Colonic mucosa (tissue), 4 donors: ENCODE measurements at regions not wholly inside any gene's neighbourhood (a gene's known extent, or its start where the extent isn't known, plus 50 kb on each side); places are given as distances from the start of the nearest gene placed in this dataset.

Experiments
- DNase-seq: peaks from one replicate; pipeline ENCODE4 v3.0.0-alpha.2; 2020
- H3K27ac ChIP-seq: fragments of 200-600 bp; one replicate; pipeline ENCODE4 v1.8.0; 2021
- H3K27me3 ChIP-seq: fragments of 200-600 bp; one replicate; pipeline ENCODE4 v1.8.0; 2021
- H3K36me3 ChIP-seq: fragments of 200-600 bp; one replicate; pipeline ENCODE4 v1.8.0; 2021
- H3K4me1 ChIP-seq: fragments of 200-600 bp; one replicate; pipeline ENCODE4 v1.8.0; 2021; ENCODE audit warnings: mild to moderate bottlenecking
- H3K4me3 ChIP-seq: fragments of 200-600 bp; one replicate; pipeline ENCODE4 v1.8.0; 2021
- H3K9ac ChIP-seq, 2 donors: one replicate each; pipeline ENCODE4 v1.7.0; 2013; ENCODE audit warnings: control low read depth in 2 of 2, low read depth in 2 of 2, low read length in 2 of 2
- H3K9me3 ChIP-seq: fragments of 200-600 bp; one replicate; pipeline ENCODE4 v1.8.0; 2021
- CTCF ChIP-seq: fragments of 200-600 bp; IDR thresholded peaks from one replicate; pipeline ENCODE4 v1.8.0; 2022; ENCODE audit warnings: antibody characterized with exemption, mild to moderate bottlenecking
- intact Hi-C: fragments of 100-400 bp; cut with DNase I; formaldehyde crosslinking; loops from one replicate; pipeline ENCODE4 v1.14.1; 2022
- donor health status: healthy.
- donor health status: DM: no; HTN: no; CAD: no.
- donor health status: DM: no; HTN: no; CAD: no.

GRCh38 chr5:106768392-106768791 is 902.3 kb downstream of the EFNA5 start:
- Histone ChIP-seq H3K27me3 (no peaks in the 10 kb centered on the region), H3K27ac (no peak overlapping the region), H3K4me1 (no peaks in the 10 kb centered on the region), H3K36me3 (no peaks in the 10 kb centered on the region), H3K9me3 (no peaks in the 10 kb centered on the region), H3K4me3 (no peak overlapping the region), H3K9ac (no peak overlapping the region)
- no peak for TF ChIP-seq CTCF
- DNase-seq: no peak
- intact Hi-C loops: no loop called here

- DNase-seq: no peak
- intact Hi-C loops: no loop called here
- Histone ChIP-seq H3K9ac (no peak overlapping the region), H3K4me1 (no peaks in the 10 kb centered on the region), H3K27me3 (no peaks in the 10 kb centered on the region), H3K27ac (no peak overlapping the region), H3K9me3 (no peaks in the 10 kb centered on the region), H3K36me3 (no peaks in the 10 kb centered on the region), H3K4me3 (no peak overlapping the region)
- TF ChIP-seq CTCF: no peak
Measured at GRCh38 chr5:106766916-106767315, 903.8 kb downstream of the EFNA5 start.

DNA sequence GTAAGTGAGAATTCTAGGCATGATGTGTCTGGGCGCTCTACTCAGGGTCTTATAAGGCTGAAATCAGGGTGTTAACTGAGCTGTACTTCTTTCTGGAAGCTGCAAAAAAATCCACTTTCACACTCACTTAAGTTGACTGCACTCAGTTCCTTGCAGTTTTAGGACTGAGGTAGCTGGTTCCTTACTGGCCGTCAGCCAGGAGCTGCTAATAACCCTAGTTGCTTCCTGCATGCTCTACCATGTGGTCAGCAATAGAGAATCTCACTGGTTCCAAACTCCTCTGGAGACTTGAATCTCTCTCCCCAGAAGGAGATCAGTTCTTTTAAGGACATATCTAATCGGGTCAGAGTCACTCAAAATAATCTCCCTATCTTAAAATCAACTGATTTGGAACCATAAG is 911.2 kb downstream of the EFNA5 start:
- no peak for DNase-seq
- Histone ChIP-seq H3K4me1 (no peaks in the 10 kb centered on the region), H3K27ac (no peak overlapping the region), H3K27me3 (no peaks in the 10 kb centered on the region), H3K4me3 (no peak overlapping the region), H3K36me3 (no peaks in the 10 kb centered on the region), H3K9me3 (no peaks in the 10 kb centered on the region), H3K9ac (no peak overlapping the region)
- intact Hi-C loops: no loop called here
- no peak for TF ChIP-seq CTCF

- H3K27ac ChIP-seq: no peak overlapping the region
- no peaks in the 10 kb centered on the region for H3K27me3 ChIP-seq
- intact Hi-C loops: no loop called here
- no peak for DNase-seq
- no peak overlapping the region for H3K9ac ChIP-seq
- H3K36me3 ChIP-seq: no peaks in the 10 kb centered on the region
- H3K4me1 ChIP-seq: no peaks in the 10 kb centered on the region
- no peak for TF ChIP-seq CTCF
- no peaks in the 10 kb centered on the region for H3K9me3 ChIP-seq
- no peak overlapping the region for H3K4me3 ChIP-seq
Measured at GRCh38 chr5:106759152-106759551, 911.6 kb downstream of the EFNA5 start.

DNA sequence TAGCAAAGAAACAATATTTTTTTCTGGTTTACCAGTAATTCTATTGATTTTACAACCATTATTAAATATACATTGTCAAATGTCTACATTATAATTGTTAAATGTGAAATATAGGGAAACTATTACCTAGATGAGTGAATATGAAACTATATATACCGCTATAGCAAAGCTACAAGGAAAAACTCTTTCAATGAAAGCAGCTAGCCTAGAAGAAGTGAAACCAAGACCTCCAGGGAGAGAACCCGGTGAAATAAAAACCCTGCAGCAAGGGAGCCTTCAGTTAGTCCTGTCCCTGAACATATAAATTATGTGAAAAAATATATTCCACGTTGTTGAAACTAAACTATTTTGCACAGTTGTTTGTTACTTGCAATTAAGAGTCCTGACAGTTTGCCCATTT is 913.1 kb downstream of the EFNA5 start:
- Histone ChIP-seq H3K9ac (no peak overlapping the region), H3K27ac (no peak overlapping the region), H3K4me3 (no peak overlapping the region), H3K9me3 (no peaks in the 10 kb centered on the region), H3K27me3 (no peaks in the 10 kb centered on the region), H3K36me3 (no peaks in the 10 kb centered on the region), H3K4me1 (no peaks in the 10 kb centered on the region)
- TF ChIP-seq CTCF: no peak
- no peak for DNase-seq
- intact Hi-C loops: no loop called here

GRCh38 chr5:106755789-106756188 is 914.9 kb downstream of the EFNA5 start:
- intact Hi-C loops: no loop called here
- no peaks in the 10 kb centered on the region for H3K4me1 ChIP-seq
- no peak for TF ChIP-seq CTCF
- no peaks in the 10 kb centered on the region for H3K36me3 ChIP-seq
- H3K4me3 ChIP-seq: no peak overlapping the region
- H3K9ac ChIP-seq: no peak overlapping the region
- no peaks in the 10 kb centered on the region for H3K27me3 ChIP-seq
- no peak for DNase-seq
- H3K9me3 ChIP-seq: no peaks in the 10 kb centered on the region
- no peak overlapping the region for H3K27ac ChIP-seq
